ENCODE measurements at regions not wholly inside any gene's neighbourhood (a gene's known extent, or its start where the extent isn't known, plus 50 kb on each side); places are given as distances from the start of the nearest gene placed in this dataset.

GRCh38 chr15:24756101-24756500, 80.5 kb downstream of the NPAP1 start:
- TF ChIP-seq ARNT (IDR thresholded peaks at IDR 0.05) (no peak), PKNOX1 (IDR thresholded peaks at IDR 0.05) (no peak), HDGF (IDR thresholded peaks at IDR 0.05; ENCODE audit: borderline replicate concordance) (no peak), ELF4 (IDR thresholded peaks at IDR 0.05) (no peak), TARDBP (IDR thresholded peaks at IDR 0.05) (no peak), ZNF384 (IDR thresholded peaks at IDR 0.05) (no peak), CTBP1 (IDR thresholded peaks at IDR 0.05; ENCODE audit: borderline replicate concordance) (no peak), SP1 (IDR thresholded peaks at IDR 0.05) (no peak), SUZ12 (IDR thresholded peaks at IDR 0.05) (no peak), FOXA1 (IDR thresholded peaks at IDR 0.05) (no peak), FOXM1 (IDR thresholded peaks at IDR 0.05; ENCODE audit: borderline replicate concordance) (no peak)
